Osteoblast (primary cell): ENCODE measurements at regions not wholly inside any gene's neighbourhood (a gene's known extent, or its start where the extent isn't known, plus 50 kb on each side); places are given as distances from the start of the nearest gene placed in this dataset.

Experiments used
- DNase-seq: peaks from one replicate; pipeline ENCODE4 v3.0.0; 2011; ENCODE audit warnings: low spot score, mixed read lengths; ENCODE audit not compliant: insufficient read length; ENCODE audit errors: missing footprints
- H2AFZ ChIP-seq: 2 replicates; pipeline ENCODE4 v1.6.0; 2011; ENCODE audit warnings: mild to moderate bottlenecking, low read length
- H3K27ac ChIP-seq: 2 replicates; pipeline ENCODE4 v1.5.1; 2011; ENCODE audit warnings: mild to moderate bottlenecking, low read depth, low read length, moderate library complexity
- H3K27me3 ChIP-seq: 2 replicates; pipeline ENCODE4 v1.6.0; 2012; ENCODE audit warnings: mild to moderate bottlenecking, control low read depth, inconsistent platforms, low read length, moderate library complexity; ENCODE audit not compliant: insufficient read depth
- H3K36me3 ChIP-seq: 2 replicates; pipeline ENCODE4 v1.5.1; 2011; ENCODE audit warnings: mild to moderate bottlenecking, low read length, control low read depth, moderate library complexity; ENCODE audit not compliant: insufficient read depth
- H3K4me1 ChIP-seq: 2 replicates; pipeline ENCODE4 v1.5.1; 2011; ENCODE audit warnings: mild to moderate bottlenecking, low read length, control low read depth, moderate library complexity; ENCODE audit not compliant: insufficient read depth
- H3K4me2 ChIP-seq: 2 replicates; pipeline ENCODE4 v1.6.0; 2011; ENCODE audit warnings: mild to moderate bottlenecking, low read length; ENCODE audit not compliant: insufficient read depth
- H3K4me3 ChIP-seq: fragments of 200-600 bp; sonication (generic); 3 replicates; pipeline ENCODE4 v1.5.1; 2012; ENCODE audit warnings: mild to moderate bottlenecking, low read length, inconsistent platforms; ENCODE audit not compliant: insufficient read depth
- H3K79me2 ChIP-seq: 2 replicates; pipeline ENCODE4 v1.6.0; 2012; ENCODE audit warnings: mild to moderate bottlenecking, low read length, control low read depth, inconsistent platforms; ENCODE audit not compliant: insufficient read depth
- H3K9me3 ChIP-seq: 2 replicates; pipeline ENCODE4 v1.5.1; 2011; ENCODE audit warnings: low read depth, low read length, control low read depth
- H4K20me1 ChIP-seq: 2 replicates; pipeline ENCODE4 v1.6.0; 2012; ENCODE audit warnings: mild to moderate bottlenecking, low read length, control low read depth; ENCODE audit not compliant: insufficient read depth
- CTCF ChIP-seq: IDR thresholded peaks from 2 replicates; pipeline ENCODE4 v1.5.1; 2011; ENCODE audit warnings: mild to moderate bottlenecking, low read depth, low read length, moderate library complexity; ENCODE audit errors: extremely low read depth

- Histone ChIP-seq H3K27me3 (no peaks in the 10 kb centered on the region), H3K4me2 (no peak overlapping the region), H3K9me3 (no peaks in the 10 kb centered on the region), H4K20me1 (no peaks in the 10 kb centered on the region), H3K27ac (no peak overlapping the region), H3K36me3 (no peaks in the 10 kb centered on the region), H2AFZ (no peak overlapping the region), H3K4me3 (no peak overlapping the region), H3K4me1 (no peaks in the 10 kb centered on the region), H3K79me2 (no peaks in the 10 kb centered on the region)
- no peak for TF ChIP-seq CTCF
- DNase-seq, result no peak
Measured at GRCh38 chr4:165668694-165669093, 204.3 kb upstream of the TLL1 start.

GRCh38 chr4:165677081-165677480 lies 196.0 kb upstream of the TLL1 start:
- H3K9me3 ChIP-seq, result no peaks in the 10 kb centered on the region
- H4K20me1 ChIP-seq, result no peaks in the 10 kb centered on the region
- no peaks in the 10 kb centered on the region for H3K36me3 ChIP-seq
- H3K4me3 ChIP-seq, result no peak overlapping the region
- no peaks in the 10 kb centered on the region for H3K4me1 ChIP-seq
- no peak overlapping the region for H3K27ac ChIP-seq
- DNase-seq, result no peak
- H3K27me3 ChIP-seq, result no peaks in the 10 kb centered on the region
- no peak overlapping the region for H2AFZ ChIP-seq
- H3K4me2 ChIP-seq, result no peak overlapping the region
- TF ChIP-seq CTCF, result no peak
- no peaks in the 10 kb centered on the region for H3K79me2 ChIP-seq

GRCh38 chr4:165678236-165678935 lies 194.7 kb upstream of the TLL1 start:
- DNase-seq, result no peak
- TF ChIP-seq CTCF, result no peak
- H3K4me2 ChIP-seq, result no peak overlapping the region

GRCh38 chr4:165678936-165679325 lies 194.1 kb upstream of the TLL1 start:
- no peak overlapping the region for H2AFZ ChIP-seq
- H3K4me2 ChIP-seq, result no peak overlapping the region
- H3K9me3 ChIP-seq, result no peaks in the 10 kb centered on the region
- no peaks in the 10 kb centered on the region for H3K27me3 ChIP-seq
- H3K36me3 ChIP-seq, result no peaks in the 10 kb centered on the region
- no peak overlapping the region for H3K27ac ChIP-seq
- no peak overlapping the region for H3K4me3 ChIP-seq
- H3K4me1 ChIP-seq, result peaks cover 3% of the 10 kb centered on the region
- no peaks in the 10 kb centered on the region for H4K20me1 ChIP-seq
- no peak for DNase-seq
- TF ChIP-seq CTCF, result no peak
- H3K79me2 ChIP-seq, result no peaks in the 10 kb centered on the region

More at GRCh38 chr4:165678236-165678935, 194.7 kb upstream of the TLL1 start:
- Histone ChIP-seq H3K4me1 (no peaks in the 10 kb centered on the region), H3K27me3 (no peaks in the 10 kb centered on the region), H3K79me2 (no peaks in the 10 kb centered on the region), H3K9me3 (no peaks in the 10 kb centered on the region), H3K4me3 (no peak overlapping the region), H2AFZ (no peak overlapping the region), H4K20me1 (no peaks in the 10 kb centered on the region), H3K27ac (no peak overlapping the region), H3K36me3 (no peaks in the 10 kb centered on the region)
